ENCODE measurements at regions not wholly inside any gene's neighbourhood (a gene's known extent, or its start where the extent isn't known, plus 50 kb on each side); places are given as distances from the start of the nearest gene placed in this dataset.

DNA sequence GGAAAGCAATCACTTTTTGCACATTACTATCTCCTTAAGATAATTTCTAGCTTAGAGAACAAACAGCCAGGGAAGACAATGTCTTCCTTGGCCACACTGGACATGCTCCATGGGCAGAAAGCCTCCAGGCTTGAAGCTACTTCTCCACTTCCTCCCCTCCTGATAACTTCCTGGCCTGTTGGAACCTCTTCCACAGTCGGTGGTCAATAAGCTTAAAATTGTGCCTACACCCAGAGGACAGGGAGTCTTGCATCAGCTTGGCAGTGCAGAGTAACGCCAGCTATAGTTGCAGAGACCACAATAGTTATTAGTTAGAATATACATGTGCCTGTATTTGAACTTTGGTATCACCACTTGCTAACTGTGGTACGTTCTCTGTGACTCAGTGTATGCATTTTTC, 58.1 kb upstream of the ABCA1 start:
- TF ChIP-seq POLR2AphosphoS5 (IDR thresholded peaks at IDR 0.05; ENCODE audit: borderline replicate concordance, low read depth, low read length) (no peak), EZH2 (IDR thresholded peaks at IDR 0.05) (no peak)

Measured in SK-N-MC (cell line).